ENCODE measurements at regions not wholly inside any gene's neighbourhood (a gene's known extent, or its start where the extent isn't known, plus 50 kb on each side); places are given as distances from the start of the nearest gene placed in this dataset.

DNA sequence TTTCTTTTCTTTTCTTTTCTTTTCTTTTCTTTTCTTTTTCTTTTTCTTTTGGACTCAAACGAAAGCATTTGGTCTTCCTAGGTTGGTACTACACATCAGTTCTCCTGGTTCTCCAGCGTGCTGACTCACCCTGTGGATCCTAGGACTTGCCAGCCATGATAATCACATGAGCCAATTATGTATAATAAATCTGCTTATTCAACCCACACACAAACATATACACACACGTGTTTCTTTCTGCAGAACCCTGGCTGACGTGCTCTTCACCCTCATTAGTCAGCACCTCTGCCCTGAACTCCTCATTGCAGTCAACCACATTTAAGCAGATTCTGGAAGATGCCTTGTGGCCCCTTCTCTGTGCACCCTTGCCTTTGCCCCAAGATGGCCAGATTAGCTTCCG, 162.4 kb upstream of the MYT1L start:
- TF ChIP-seq, protein P1, sequence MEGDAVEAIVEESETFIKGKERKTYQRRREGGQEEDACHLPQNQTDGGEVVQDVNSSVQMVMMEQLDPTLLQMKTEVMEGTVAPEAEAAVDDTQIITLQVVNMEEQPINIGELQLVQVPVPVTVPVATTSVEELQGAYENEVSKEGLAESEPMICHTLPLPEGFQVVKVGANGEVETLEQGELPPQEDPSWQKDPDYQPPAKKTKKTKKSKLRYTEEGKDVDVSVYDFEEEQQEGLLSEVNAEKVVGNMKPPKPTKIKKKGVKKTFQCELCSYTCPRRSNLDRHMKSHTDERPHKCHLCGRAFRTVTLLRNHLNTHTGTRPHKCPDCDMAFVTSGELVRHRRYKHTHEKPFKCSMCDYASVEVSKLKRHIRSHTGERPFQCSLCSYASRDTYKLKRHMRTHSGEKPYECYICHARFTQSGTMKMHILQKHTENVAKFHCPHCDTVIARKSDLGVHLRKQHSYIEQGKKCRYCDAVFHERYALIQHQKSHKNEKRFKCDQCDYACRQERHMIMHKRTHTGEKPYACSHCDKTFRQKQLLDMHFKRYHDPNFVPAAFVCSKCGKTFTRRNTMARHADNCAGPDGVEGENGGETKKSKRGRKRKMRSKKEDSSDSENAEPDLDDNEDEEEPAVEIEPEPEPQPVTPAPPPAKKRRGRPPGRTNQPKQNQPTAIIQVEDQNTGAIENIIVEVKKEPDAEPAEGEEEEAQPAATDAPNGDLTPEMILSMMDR (IDR thresholded peaks at IDR 0.05; ENCODE audit: poor library complexity), result no peak
- TF ChIP-seq EZH2 (IDR thresholded peaks at IDR 0.05; ENCODE audit: borderline replicate concordance) (no peak), EZH2phosphoT487 (IDR thresholded peaks at IDR 0.05; ENCODE audit: low read depth, severe bottlenecking, unreplicated experiment) (no peak)
